Memory B cell (primary cell): ENCODE measurements at regions not wholly inside any gene's neighbourhood (a gene's known extent, or its start where the extent isn't known, plus 50 kb on each side); places are given as distances from the start of the nearest gene placed in this dataset.

Experiments used
- ATAC-seq: fragments of 150-1000 bp; cut with Tn5 transposase; 2 replicates; pipeline ENCODE4 v1.10.0; 2021; ENCODE audit warnings: low read depth, mild to moderate bottlenecking, moderate library complexity
- DNase-seq, 2 donors: peaks; one replicate each; pipeline ENCODE4 v3.0.0; 2022; ENCODE audit warnings: low spot score in 2 of 2
- H3K27ac Mint-ChIP-seq: one replicate; pipeline ENCODE4 v1.8.0; 2022; ENCODE audit warnings: mild to moderate bottlenecking, moderate library complexity, mixed read lengths
- H3K27me3 Mint-ChIP-seq: one replicate; pipeline ENCODE4 v1.8.0; 2022; ENCODE audit warnings: mixed read lengths
- H3K36me3 Mint-ChIP-seq: one replicate; pipeline ENCODE4 v1.8.0; 2022; ENCODE audit warnings: mild to moderate bottlenecking, mixed read lengths
- H3K4me1 Mint-ChIP-seq: one replicate; pipeline ENCODE4 v1.8.0; 2022; ENCODE audit warnings: mixed read lengths
- H3K4me3 Mint-ChIP-seq: one replicate; pipeline ENCODE4 v1.8.0; 2022; ENCODE audit warnings: mild to moderate bottlenecking, moderate library complexity, mixed read lengths
- H3K9me3 Mint-ChIP-seq: one replicate; pipeline ENCODE4 v1.8.0; 2022; ENCODE audit warnings: mixed read lengths

DNA sequence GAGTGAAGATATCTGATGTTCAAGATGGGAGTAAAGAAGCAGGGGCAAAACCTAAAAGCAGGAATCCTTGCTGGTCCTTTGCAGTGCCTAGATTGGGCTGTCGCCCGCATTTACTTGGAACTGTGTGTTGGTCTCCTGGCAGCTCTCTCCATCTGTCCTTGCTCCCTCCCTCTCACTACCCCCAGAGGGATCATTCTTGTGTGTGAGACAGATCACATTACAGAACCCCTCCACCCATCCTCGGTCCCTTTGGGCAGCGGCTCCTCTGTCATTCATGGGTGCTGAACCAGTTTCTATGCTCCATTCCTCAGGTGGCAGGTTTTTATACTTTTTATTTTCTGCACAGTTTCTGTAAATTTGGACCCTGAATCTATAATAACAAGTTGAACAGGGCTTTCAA is 99.4 kb upstream of the MYOCD start:
- H3K27me3 Mint-ChIP-seq: peaks cover 7% of the 10 kb centered on the region
- no peak for ATAC-seq
- H3K4me3 Mint-ChIP-seq: no peak overlapping the region
- H3K4me1 Mint-ChIP-seq: no peaks in the 10 kb centered on the region
- DNase-seq: no peak
- H3K36me3 Mint-ChIP-seq: no peaks in the 10 kb centered on the region
- no peak overlapping the region for H3K27ac Mint-ChIP-seq
- peaks cover 2% of the 10 kb centered on the region for H3K9me3 Mint-ChIP-seq

DNA sequence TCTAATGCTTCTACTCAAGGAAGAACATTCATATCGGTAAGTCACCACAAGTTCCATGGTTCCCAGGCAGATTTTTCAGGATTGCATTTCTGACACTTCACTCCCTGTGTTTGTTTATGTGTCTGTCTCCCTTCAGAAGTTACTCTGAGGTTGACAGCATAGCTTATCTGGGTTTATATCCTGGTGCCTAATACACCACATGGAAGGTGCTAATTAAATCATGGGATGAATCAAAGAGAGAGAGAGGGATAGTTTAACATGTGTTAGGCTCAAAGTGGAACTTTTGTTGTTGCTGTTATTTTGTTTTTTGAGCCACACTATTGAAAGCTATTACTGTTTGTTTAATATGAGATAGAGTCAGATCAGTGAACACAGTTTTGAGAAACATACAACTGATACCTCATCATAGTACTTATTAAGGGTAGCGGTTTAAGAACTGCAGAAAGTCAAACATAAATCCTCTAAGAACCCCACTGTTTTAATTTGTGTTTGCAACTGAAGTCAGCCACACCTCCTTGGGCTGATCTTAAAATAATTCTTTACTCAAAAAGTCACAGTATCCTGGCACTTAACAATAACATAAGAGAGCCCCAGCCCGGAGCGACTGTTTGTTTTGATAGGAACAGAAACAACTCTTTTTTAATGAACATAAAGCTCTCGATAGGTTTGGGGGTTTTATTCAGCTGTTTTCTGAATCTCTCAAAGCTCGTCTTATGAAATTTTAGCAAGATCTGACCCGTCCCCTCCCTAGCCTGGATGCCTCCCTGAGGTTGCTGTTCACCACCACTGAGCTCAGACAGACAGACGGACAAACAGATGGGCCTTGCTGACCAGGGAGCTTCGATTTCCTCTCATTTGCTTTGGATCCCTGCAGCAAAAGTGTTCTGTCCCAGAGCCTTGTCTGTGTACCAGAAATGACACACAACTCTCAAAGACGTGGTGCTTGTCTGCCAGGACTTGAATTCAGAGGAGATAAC is 98.3 kb upstream of the MYOCD start:
- no peaks in the 10 kb centered on the region for H3K9me3 Mint-ChIP-seq
- peaks cover 7% of the 10 kb centered on the region for H3K27me3 Mint-ChIP-seq
- DNase-seq: no peak
- H3K27ac Mint-ChIP-seq: no peak overlapping the region
- no peak overlapping the region for H3K4me3 Mint-ChIP-seq
- no peak for ATAC-seq
- H3K36me3 Mint-ChIP-seq: no peaks in the 10 kb centered on the region
- H3K4me1 Mint-ChIP-seq: no peaks in the 10 kb centered on the region

DNA sequence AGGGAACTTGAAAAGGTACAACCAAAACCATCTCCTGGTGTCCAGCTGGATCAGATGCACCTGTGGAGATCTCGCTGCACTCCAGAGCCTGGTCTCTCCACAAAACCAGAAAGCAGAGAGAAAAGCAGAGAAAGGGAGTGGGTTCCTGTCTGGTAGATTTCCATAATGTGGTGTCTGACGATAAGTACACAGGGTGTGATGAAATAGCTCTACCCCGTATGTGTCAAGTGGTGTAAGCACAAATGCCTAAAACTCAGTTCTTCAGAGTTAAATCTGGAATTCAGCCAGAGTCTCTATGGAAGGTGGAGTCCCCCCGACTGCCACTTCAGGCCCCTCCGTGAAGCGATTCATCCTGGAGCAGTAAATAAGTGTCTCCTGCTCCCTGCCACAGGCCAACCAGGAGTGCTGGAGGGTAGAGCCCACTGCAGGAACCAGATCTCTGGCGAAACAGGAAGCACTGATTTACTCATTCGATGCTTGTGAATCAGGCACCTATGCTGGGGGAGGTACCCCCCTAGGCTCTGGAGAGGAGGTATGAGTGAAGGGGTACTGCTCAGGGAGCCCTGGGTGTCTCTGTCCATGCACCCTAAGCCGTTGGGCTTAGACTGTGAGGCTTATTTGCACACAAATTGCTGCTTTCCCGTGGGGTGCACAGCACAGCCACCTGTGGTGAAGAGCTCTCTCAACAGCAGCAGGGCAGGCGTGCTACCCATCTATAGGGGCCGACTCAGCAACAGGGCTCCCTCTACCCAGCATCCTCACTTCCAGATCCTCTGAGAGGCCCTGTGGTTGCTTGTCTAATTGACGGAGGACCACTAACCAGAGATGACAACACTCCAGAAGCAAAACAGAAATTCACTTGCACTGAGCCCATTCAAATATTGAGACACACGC is 97.1 kb upstream of the MYOCD start:
- DNase-seq: no peak
- H3K36me3 Mint-ChIP-seq: no peaks in the 10 kb centered on the region
- H3K27ac Mint-ChIP-seq: no peak overlapping the region
- H3K4me3 Mint-ChIP-seq: no peak overlapping the region
- no peaks in the 10 kb centered on the region for H3K9me3 Mint-ChIP-seq
- ATAC-seq: no peak
- peaks cover 5% of the 10 kb centered on the region for H3K27me3 Mint-ChIP-seq
- H3K4me1 Mint-ChIP-seq: no peaks in the 10 kb centered on the region

DNA sequence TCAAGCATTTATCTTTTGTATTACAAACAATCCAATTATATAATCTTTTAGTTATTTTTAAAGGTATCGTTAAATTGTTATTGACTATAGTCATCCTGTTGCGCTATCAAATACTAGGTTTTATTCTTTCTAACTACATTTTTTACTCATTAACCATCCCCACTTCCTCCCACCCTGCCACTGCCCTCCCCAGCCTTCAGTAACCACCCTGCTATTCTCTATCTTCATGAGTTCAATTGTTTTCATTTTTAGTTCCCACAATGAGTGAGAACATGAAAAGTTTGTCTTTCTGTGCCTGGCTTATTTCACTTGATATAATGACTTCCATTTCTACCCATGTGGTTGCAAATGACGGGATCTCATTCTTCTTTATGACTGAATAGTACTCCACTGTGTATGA is 94.1 kb upstream of the MYOCD start:
- DNase-seq (no peak), ATAC-seq (no peak)
- Mint-ChIP-seq H3K27ac (no peak overlapping the region), H3K4me3 (no peak overlapping the region), H3K27me3 (no peaks in the 10 kb centered on the region), H3K4me1 (no peaks in the 10 kb centered on the region), H3K36me3 (no peaks in the 10 kb centered on the region), H3K9me3 (no peaks in the 10 kb centered on the region)

DNA sequence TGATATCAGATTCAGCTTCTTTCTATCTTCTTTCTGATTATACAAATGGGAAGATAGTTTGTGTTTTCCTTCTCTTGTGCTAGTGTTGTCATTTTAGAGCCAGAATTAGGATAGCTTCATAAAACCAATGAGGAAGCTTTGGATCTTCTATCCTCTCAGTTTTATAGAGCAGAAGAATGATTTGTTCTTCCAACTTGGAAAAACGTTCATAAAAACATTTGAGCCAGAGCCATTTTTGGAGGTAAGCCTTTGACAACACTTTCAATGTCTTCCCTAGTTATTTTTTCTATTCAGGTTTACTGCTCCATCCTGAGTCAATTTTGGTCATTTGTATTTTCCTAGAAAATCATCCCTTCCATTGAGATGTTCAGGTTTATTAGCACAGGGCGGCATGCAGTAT is 91.2 kb upstream of the MYOCD start:
- no peaks in the 10 kb centered on the region for H3K36me3 Mint-ChIP-seq
- ATAC-seq: no peak
- no peak for DNase-seq
- peaks cover 3% of the 10 kb centered on the region for H3K27me3 Mint-ChIP-seq
- no peaks in the 10 kb centered on the region for H3K9me3 Mint-ChIP-seq
- H3K4me1 Mint-ChIP-seq: no peaks in the 10 kb centered on the region
- no peak overlapping the region for H3K4me3 Mint-ChIP-seq
- no peak overlapping the region for H3K27ac Mint-ChIP-seq

DNA sequence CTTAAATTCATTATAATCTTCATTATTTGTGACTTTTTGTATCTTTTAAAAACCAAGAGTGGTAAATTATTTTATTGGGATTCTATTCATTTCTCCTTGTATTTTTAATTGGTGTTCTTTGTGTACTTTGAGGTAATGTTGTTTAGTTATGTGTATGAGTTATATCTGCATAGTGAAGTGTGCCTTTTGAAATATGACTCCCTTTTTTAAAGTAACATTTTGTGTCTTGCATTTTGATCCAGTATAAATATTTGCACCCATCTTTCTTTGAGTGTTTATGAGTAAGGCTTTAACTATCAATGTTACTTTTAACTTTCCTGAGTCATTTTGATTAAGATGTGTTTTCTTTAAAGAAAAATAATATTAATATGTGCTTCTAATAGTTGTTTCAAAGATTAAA is 90.0 kb upstream of the MYOCD start:
- no peak for ATAC-seq
- Mint-ChIP-seq H3K27me3 (peaks cover 3% of the 10 kb centered on the region), H3K36me3 (no peaks in the 10 kb centered on the region), H3K4me3 (no peak overlapping the region), H3K9me3 (no peaks in the 10 kb centered on the region), H3K4me1 (no peaks in the 10 kb centered on the region), H3K27ac (no peak overlapping the region)
- no peak for DNase-seq

DNA sequence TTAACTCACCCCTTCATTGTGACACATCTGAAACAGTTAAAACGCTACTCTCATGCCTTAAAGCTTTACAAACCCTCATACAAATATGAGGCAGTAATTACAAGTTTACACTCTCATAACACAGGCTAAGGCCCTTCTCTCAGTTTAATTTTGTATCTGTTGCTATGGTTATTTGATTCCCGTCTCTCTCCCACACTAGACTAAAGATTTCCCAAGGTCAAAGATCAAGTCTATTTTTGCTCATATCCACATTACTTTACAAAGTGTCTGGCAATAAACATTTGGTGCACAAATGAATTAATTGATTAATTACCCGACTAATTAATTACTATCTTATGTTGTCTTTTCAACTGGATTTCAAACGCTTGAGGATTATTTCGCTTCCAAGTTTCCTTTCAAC is 86.4 kb upstream of the MYOCD start:
- DNase-seq (no peak), ATAC-seq (no peak)
- Mint-ChIP-seq H3K27ac (no peak overlapping the region), H3K9me3 (no peaks in the 10 kb centered on the region), H3K4me3 (no peak overlapping the region), H3K27me3 (peaks cover 12% of the 10 kb centered on the region), H3K36me3 (no peaks in the 10 kb centered on the region), H3K4me1 (peaks cover 4% of the 10 kb centered on the region)

DNA sequence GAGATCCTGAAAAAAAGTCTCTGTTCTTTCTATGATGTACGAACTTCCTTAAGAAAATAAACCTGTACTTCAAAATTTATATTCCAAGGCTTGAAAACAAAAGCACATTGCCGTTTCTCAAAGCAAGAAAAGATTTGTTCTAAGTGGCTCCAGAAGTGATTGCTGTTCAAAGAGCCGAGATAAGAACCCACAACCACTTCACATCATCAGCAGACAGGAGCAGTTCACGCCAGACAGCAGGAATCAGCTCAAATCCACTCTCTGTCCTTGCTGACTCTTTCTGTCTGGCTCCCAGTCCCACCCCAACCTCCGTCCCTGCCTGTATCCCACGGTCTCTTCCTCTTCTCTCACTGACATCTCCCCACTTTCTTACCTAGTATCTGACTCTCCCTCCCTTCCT is 85.0 kb upstream of the MYOCD start:
- no peak for ATAC-seq
- H3K9me3 Mint-ChIP-seq: no peaks in the 10 kb centered on the region
- DNase-seq: no peak
- H3K36me3 Mint-ChIP-seq: no peaks in the 10 kb centered on the region
- H3K4me3 Mint-ChIP-seq: no peak overlapping the region
- peaks cover 13% of the 10 kb centered on the region for H3K27me3 Mint-ChIP-seq
- H3K4me1 Mint-ChIP-seq: peaks cover 4% of the 10 kb centered on the region
- H3K27ac Mint-ChIP-seq: no peak overlapping the region

DNA sequence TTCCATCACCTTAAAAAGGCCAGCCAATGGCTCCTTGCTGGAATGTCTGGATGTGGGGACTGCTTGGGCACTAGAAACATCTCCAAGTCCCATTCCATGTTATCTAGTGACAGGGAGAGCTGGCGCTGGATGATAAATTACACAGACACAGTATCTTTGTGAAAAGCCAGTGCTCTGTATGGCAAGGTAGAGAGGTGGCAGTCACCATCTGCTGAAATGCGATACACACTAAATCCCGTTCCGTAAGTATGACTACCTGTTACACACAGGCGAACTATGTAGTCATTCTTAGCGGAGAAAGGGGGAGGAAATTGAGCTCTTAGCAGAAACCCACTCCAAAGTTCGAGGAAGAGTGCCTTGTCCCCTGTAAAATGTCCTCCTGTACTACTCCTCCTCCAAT is 81.0 kb upstream of the MYOCD start:
- Mint-ChIP-seq H3K4me1 (peaks cover 4% of the 10 kb centered on the region), H3K9me3 (peaks cover 1% of the 10 kb centered on the region), H3K27ac (no peak overlapping the region), H3K36me3 (no peaks in the 10 kb centered on the region), H3K27me3 (peaks cover 10% of the 10 kb centered on the region), H3K4me3 (no peak overlapping the region)
- no peak for ATAC-seq
- DNase-seq: no peak

DNA sequence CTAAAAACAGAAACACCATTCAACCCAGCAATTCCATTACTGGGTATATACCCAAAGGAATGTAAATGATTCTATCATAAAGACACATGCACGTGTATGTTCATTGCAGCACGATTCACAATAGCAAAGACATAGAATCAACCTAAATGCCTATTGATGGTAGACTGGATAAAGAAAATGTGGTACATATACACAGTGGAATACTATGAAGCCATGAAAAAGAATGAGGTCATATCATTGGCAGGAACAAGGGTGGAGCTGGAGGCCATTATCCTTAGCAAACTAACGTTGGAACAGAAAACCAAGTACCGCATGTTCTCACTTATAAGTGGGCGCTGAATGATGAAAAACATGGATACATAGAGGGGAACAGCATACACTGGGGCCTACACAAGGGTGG is 77.2 kb upstream of the MYOCD start:
- Mint-ChIP-seq H3K4me1 (peaks cover 3% of the 10 kb centered on the region), H3K4me3 (no peak overlapping the region), H3K9me3 (peaks cover 1% of the 10 kb centered on the region), H3K36me3 (no peaks in the 10 kb centered on the region), H3K27me3 (peaks cover 6% of the 10 kb centered on the region), H3K27ac (no peak overlapping the region)
- no peak for ATAC-seq
- no peak for DNase-seq

DNA sequence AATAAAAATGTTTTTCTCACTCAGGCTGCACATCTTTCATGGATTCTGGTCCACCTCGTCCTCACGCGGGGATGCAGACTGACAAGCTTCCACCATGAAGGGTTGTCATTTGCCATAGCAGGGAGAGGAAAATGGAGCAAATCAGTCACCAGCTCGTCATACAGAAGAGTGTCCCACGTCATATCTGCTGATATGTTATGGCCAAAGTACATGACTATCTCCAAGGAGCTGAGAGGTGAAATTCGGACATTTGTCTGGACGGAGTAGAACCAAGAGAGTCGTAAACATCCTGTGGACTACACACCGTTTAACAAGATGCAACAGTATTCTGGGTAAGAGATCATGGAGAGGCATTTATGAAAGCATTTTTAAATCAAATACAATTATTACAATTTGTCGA is 75.3 kb upstream of the MYOCD start:
- Mint-ChIP-seq H3K36me3 (no peaks in the 10 kb centered on the region), H3K9me3 (peaks cover 1% of the 10 kb centered on the region), H3K27ac (no peak overlapping the region), H3K27me3 (no peaks in the 10 kb centered on the region), H3K4me3 (no peak overlapping the region), H3K4me1 (no peaks in the 10 kb centered on the region)
- DNase-seq (no peak), ATAC-seq (no peak)

DNA sequence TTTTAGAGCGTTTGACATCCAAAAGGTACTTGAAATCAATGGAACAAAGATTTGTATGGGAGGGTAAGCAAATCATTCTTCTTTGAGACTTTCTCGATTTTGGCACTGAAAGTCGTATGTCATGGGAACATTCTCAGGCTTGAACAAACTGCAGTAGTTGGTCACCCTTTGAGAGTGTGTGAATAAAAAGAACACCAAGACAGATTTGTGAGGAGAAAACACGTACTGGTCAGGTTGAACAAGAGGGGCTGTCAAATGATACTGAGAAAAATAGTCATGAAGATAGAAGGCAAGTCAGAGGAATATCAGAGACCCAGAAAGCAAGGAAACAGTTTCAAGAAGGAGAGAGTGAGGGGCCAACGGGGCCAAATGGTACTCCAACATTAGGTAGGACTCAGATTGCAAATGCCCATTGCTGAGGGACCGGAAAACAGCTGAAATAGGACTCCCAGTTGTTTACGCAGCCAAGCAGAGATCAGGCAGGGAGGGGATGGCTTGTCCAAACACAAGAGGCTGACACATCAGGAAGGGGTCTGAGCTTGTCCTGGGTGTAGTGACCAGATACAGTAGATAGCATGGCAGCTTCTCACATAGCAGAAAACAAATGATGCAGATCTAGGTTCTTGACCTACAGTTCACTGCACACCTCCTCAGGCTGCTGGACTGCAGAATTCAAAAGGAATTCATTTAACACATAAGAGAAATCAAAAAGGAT is 74.5 kb upstream of the MYOCD start:
- H3K27me3 Mint-ChIP-seq: no peaks in the 10 kb centered on the region
- DNase-seq (no peak), ATAC-seq (no peak)
- peaks cover 1% of the 10 kb centered on the region for H3K9me3 Mint-ChIP-seq
- H3K4me3 Mint-ChIP-seq: no peak overlapping the region
- no peak overlapping the region for H3K27ac Mint-ChIP-seq
- H3K4me1 Mint-ChIP-seq: no peaks in the 10 kb centered on the region
- no peaks in the 10 kb centered on the region for H3K36me3 Mint-ChIP-seq

DNA sequence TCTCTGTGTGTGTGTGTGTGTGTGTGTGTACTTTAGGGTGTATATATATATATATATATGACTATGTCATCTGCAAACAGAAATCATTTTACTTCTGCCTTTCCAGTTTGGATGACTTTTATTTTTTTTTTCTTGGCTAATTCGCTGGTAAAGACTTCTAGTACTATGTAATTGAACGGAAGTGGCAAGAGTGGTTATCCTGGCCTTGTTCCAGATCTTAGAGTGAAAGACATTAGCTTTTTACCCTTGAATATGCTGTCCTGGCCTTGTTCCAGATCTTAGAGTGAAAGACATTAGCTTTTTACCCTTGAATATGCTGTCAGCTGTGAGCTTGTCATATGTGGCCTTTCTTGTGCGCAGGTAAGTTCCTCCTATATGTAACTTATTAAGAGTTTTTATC is 72.7 kb upstream of the MYOCD start:
- Mint-ChIP-seq H3K36me3 (no peaks in the 10 kb centered on the region), H3K9me3 (peaks cover 1% of the 10 kb centered on the region), H3K4me3 (no peak overlapping the region), H3K27me3 (no peaks in the 10 kb centered on the region), H3K27ac (no peak overlapping the region), H3K4me1 (no peaks in the 10 kb centered on the region)
- DNase-seq: no peak
- no peak for ATAC-seq

DNA sequence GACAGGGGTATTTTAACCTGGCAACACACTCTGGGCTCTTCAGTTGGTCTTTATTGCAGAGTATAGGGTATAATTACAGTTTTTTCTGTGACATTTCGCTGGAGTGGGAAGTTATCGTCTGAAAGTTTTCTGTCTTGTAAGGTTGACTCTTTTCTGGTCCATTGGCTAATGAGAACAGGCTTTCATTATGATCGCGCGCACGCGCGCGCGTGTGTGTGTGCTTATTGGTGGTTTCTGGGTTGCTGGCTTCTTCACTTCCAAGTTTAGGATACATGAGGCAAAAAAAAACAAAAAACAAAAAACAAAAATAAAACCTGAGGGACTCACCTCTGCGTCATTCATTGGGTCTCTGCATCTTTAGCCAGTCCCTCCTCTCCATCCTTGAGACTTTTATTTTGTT is 68.7 kb upstream of the MYOCD start:
- H3K27ac Mint-ChIP-seq: no peak overlapping the region
- H3K36me3 Mint-ChIP-seq: no peaks in the 10 kb centered on the region
- DNase-seq (no peak), ATAC-seq (no peak)
- H3K4me1 Mint-ChIP-seq: no peaks in the 10 kb centered on the region
- no peak overlapping the region for H3K4me3 Mint-ChIP-seq
- H3K27me3 Mint-ChIP-seq: peaks cover 2% of the 10 kb centered on the region
- no peaks in the 10 kb centered on the region for H3K9me3 Mint-ChIP-seq
